Suprapubic skin (tissue), 3 donors: ENCODE measurements at regions not wholly inside any gene's neighbourhood (a gene's known extent, or its start where the extent isn't known, plus 50 kb on each side); places are given as distances from the start of the nearest gene placed in this dataset.

Experiments used
- CTCF ChIP-seq, 2 donors: fragments of 200-600 bp in 1 of 2; fragments of 450-650 bp in 1 of 2; sonication (generic) in 1 of 2; IDR thresholded peaks; one replicate each; pipeline ENCODE4 v1.5.1; 2016 to 2019; ENCODE audit warnings: antibody characterized with exemption in 2 of 2, mild to moderate bottlenecking in 1 of 2, moderate library complexity in 1 of 2
- EP300 ChIP-seq: sonication (generic); formaldehyde crosslinking; IDR thresholded peaks from one replicate; pipeline ENCODE4 v1.6.1; 2017; ENCODE audit warnings: antibody characterized with exemption
- POLR2A ChIP-seq, 2 donors: fragments of 450-650 bp; IDR thresholded peaks; one replicate each; pipeline ENCODE4 v1.6.1; 2017; ENCODE audit warnings: antibody characterized with exemption in 2 of 2, mild to moderate bottlenecking in 2 of 2, moderate library complexity in 2 of 2

GRCh38 chr3:40653878-40654277 lies 129.1 kb downstream of the ZNF621 start:
- TF ChIP-seq POLR2A (IDR thresholded peaks at IDR 0.05) (no peak), CTCF (IDR thresholded peaks at IDR 0.05) (no peak), EP300 (no peak)
